OCI-LY7 (cell line): ENCODE measurements at regions not wholly inside any gene's neighbourhood (a gene's known extent, or its start where the extent isn't known, plus 50 kb on each side); places are given as distances from the start of the nearest gene placed in this dataset.

ENCODE experiments used
- BruUV-seq: library from RNA; stranded (reverse); fragments of 400-500 nt; replicated peaks from 2 replicates; lab custom pipeline; 2021; lab: Mats Ljungman, UMichigan
- CTCF ChIA-PET: fragments of 300-600 bp; sonication (Branson Sonifier 250); formaldehyde crosslinking; loops from one replicate; lab custom pipeline; 2022; ENCODE audit warnings: antibody characterized with exemption; ENCODE audit not compliant: unreplicated experiment; lab: Charles Lee
- POLR2A ChIA-PET: fragments of 300-600 bp; sonication (Branson Sonifier 250); formaldehyde crosslinking; loops from one replicate; lab custom pipeline; 2022; ENCODE audit warnings: antibody characterized with exemption; lab: Charles Lee
- DNase-seq: peaks from one replicate; pipeline ENCODE4 v3.0.0-alpha.2; 2015; ENCODE audit warnings: low spot score
- H2AFZ ChIP-seq: fragments of 200-600 bp; sonication (generic), shearing (Covaris generic); 2 replicates; pipeline ENCODE4 v1.6.1; 2014; ENCODE audit warnings: mild to moderate bottlenecking, antibody characterized with exemption, low read length, moderate library complexity
- H3K27ac ChIP-seq: fragments of 200-600 bp; sonication (generic); 2 replicates; pipeline ENCODE4 v1.5.1; 2014; ENCODE audit warnings: mixed run types, low read depth, mild to moderate bottlenecking, moderate library complexity, low read length, inconsistent platforms; ENCODE audit not compliant: poor library complexity, severe bottlenecking
- H3K36me3 ChIP-seq: fragments of 200-600 bp; sonication (generic); 2 replicates; pipeline ENCODE4 v1.6.1; 2014; ENCODE audit warnings: mild to moderate bottlenecking, antibody characterized with exemption, low read length, moderate library complexity, mixed read lengths; ENCODE audit not compliant: insufficient read depth
- H3K4me1 ChIP-seq: fragments of 200-600 bp; sonication (generic); 2 replicates; pipeline ENCODE4 v1.5.1; 2014; ENCODE audit warnings: mild to moderate bottlenecking, low read length; ENCODE audit not compliant: insufficient read depth, poor library complexity, severe bottlenecking
- H3K4me2 ChIP-seq: fragments of 200-600 bp; sonication (generic); 2 replicates; pipeline ENCODE4 v1.6.1; 2014; ENCODE audit warnings: mild to moderate bottlenecking, low read length
- H3K4me3 ChIP-seq: fragments of 200-600 bp; sonication (generic); 2 replicates; pipeline ENCODE4 v1.5.1; 2014; ENCODE audit warnings: mild to moderate bottlenecking, low read depth, low read length; ENCODE audit not compliant: poor library complexity, severe bottlenecking
- H3K79me2 ChIP-seq: fragments of 200-600 bp; sonication (generic); 2 replicates; pipeline ENCODE4 v1.6.1; 2016; ENCODE audit warnings: low read depth, mild to moderate bottlenecking, low read length, moderate library complexity, mixed read lengths; ENCODE audit not compliant: insufficient read depth
- H3K9me2 ChIP-seq: fragments of 200-600 bp; sonication (generic); 2 replicates; pipeline ENCODE4 v1.6.1; 2016; ENCODE audit warnings: mild to moderate bottlenecking, low read length, mixed read lengths; ENCODE audit not compliant: insufficient read depth
- H3K9me3 ChIP-seq: fragments of 200-600 bp; sonication (generic); 2 replicates; pipeline ENCODE4 v1.6.1; 2014; ENCODE audit warnings: mild to moderate bottlenecking, mixed run types, low read length, mixed read lengths
- H4K20me1 ChIP-seq: fragments of 200-600 bp; sonication (generic); 2 replicates; pipeline ENCODE4 v1.6.1; 2014; ENCODE audit warnings: mild to moderate bottlenecking, antibody characterized with exemption, low read length, moderate library complexity, mixed read lengths; ENCODE audit not compliant: insufficient read depth
- EZH2phosphoT487 ChIP-seq: fragments of 200-600 bp; sonication (generic); IDR thresholded peaks from 2 replicates; pipeline ENCODE4 v1.6.1; 2018; ENCODE audit warnings: low read depth, borderline replicate concordance, mild to moderate bottlenecking, mixed run types, antibody characterized with exemption, low read length, moderate library complexity, mixed read lengths
- intact Hi-C: fragments of 100-400 bp; cut with micrococcal nuclease; formaldehyde crosslinking; loops from one replicate; pipeline ENCODE4 v1.10.0; 2022; ENCODE audit not compliant: unreplicated experiment
- TF ChIP-seq, protein P1 (sequence below): fragments of 200-600 bp; sonication (generic); conservative IDR thresholded peaks from 2 replicates; pipeline ENCODE4 v1.5.1; 2014; ENCODE audit warnings: mild to moderate bottlenecking, antibody characterized with exemption, low read length, moderate library complexity, mixed read lengths

DNA sequence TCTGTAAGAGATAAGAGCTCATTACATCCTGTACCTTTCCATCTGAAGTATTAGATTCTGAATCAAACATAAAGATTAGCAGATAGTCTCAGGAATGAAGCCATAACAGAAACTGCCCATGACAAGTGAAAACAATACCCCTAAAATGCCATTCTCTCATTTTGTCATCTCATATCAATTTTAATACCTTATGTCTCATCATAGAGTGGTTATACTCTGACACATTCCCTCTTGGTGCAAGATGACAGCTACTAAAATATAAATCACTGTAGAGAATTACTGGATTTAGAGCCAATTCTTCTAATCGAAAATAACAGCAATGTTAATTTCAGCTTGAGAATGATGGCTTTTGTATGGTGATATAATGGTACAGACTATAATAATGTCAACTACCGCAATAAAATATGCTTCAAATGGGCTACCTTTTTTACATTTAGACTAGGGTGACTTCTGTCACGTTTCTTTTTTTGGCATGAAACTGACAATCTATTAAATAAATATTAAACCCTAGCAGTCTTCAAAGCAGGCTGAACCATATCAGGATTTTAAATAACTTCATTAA is 125.1 kb upstream of the ITGA4 start:
- H3K9me3 ChIP-seq = peaks cover 11% of the 10 kb centered on the region; the same call in 1 of the 2 replicates
- POLR2A ChIA-PET = interaction anchor here (0.9 to 24.2 kb wide), 4 partner anchors 11 to 82 kb away, joined by 3 to 261 read pairs (median 8); no protein-coding TSS in a partner anchor
- BruUV-seq = no TSS peak
- no peak for TF ChIP-seq EZH2phosphoT487
- TF ChIP-seq, protein P1, sequence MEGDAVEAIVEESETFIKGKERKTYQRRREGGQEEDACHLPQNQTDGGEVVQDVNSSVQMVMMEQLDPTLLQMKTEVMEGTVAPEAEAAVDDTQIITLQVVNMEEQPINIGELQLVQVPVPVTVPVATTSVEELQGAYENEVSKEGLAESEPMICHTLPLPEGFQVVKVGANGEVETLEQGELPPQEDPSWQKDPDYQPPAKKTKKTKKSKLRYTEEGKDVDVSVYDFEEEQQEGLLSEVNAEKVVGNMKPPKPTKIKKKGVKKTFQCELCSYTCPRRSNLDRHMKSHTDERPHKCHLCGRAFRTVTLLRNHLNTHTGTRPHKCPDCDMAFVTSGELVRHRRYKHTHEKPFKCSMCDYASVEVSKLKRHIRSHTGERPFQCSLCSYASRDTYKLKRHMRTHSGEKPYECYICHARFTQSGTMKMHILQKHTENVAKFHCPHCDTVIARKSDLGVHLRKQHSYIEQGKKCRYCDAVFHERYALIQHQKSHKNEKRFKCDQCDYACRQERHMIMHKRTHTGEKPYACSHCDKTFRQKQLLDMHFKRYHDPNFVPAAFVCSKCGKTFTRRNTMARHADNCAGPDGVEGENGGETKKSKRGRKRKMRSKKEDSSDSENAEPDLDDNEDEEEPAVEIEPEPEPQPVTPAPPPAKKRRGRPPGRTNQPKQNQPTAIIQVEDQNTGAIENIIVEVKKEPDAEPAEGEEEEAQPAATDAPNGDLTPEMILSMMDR = no peak
- H3K4me3 ChIP-seq = no peak overlapping the region
- no peaks in the 10 kb centered on the region for H3K36me3 ChIP-seq
- CTCF ChIA-PET = interaction anchor here (0.9 kb wide), 1 partner anchor 11 kb away, joined by 3 read pairs; no protein-coding TSS in a partner anchor
- H3K4me1 ChIP-seq = no peaks in the 10 kb centered on the region
- no peaks in the 10 kb centered on the region for H3K9me2 ChIP-seq
- H4K20me1 ChIP-seq = no peaks in the 10 kb centered on the region
- no peaks in the 10 kb centered on the region for H3K79me2 ChIP-seq
- DNase-seq = no peak
- no peak overlapping the region for H2AFZ ChIP-seq
- H3K27ac ChIP-seq = no peak overlapping the region
- no peak overlapping the region for H3K4me2 ChIP-seq
- intact Hi-C loops = no loop called here

DNA sequence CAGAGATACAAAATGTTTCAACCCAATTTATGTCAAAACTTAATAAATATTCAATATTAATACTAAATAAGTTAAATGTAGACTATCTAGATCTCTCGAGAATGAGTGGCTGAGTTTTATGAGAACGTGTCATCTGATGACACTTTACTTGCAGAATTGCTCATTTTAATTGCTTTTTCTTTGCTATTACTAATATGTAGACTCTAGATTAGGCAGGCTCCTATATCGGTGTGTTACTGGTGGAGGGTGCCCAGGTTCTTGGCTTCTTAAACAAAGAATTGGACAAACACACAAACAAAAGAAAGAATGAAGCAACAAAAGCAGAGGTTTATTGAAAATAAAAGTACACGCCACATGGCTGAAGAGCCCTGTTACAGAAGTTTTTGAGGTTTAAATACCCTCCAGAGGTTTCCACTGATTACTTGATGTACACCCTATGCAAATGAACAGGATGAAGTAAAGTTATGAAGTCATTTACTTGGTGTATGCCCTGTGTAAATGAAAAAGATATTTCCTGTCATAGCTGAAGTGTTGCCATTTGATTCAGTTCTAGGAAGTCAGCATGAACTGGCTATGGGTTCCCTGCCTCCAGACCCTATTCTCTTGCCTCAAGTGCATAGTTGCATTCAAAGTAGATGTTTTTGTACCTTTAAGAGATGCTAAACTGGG is 122.9 kb upstream of the ITGA4 start:
- Histone ChIP-seq H3K9me2 (no peaks in the 10 kb centered on the region), H2AFZ (no peak overlapping the region), H3K36me3 (no peaks in the 10 kb centered on the region), H3K27ac (no peak overlapping the region), H3K4me1 (no peaks in the 10 kb centered on the region), H3K9me3 (peaks cover 8% of the 10 kb centered on the region; the same call in 1 of the 2 replicates), H3K79me2 (no peaks in the 10 kb centered on the region), H3K4me2 (no peak overlapping the region), H3K4me3 (no peak overlapping the region), H4K20me1 (no peaks in the 10 kb centered on the region)
- no TSS peak for BruUV-seq
- DNase-seq = no peak
- CTCF ChIA-PET = no interaction called here
- TF ChIP-seq, protein P1 = no peak
- TF ChIP-seq EZH2phosphoT487 = no peak
- POLR2A ChIA-PET = interaction anchor here (0.7 to 24.2 kb wide), 4 partner anchors 8 to 123 kb away, joined by 3 to 261 read pairs (median 6); no protein-coding TSS in a partner anchor
- intact Hi-C loops = no loop called here

DNA sequence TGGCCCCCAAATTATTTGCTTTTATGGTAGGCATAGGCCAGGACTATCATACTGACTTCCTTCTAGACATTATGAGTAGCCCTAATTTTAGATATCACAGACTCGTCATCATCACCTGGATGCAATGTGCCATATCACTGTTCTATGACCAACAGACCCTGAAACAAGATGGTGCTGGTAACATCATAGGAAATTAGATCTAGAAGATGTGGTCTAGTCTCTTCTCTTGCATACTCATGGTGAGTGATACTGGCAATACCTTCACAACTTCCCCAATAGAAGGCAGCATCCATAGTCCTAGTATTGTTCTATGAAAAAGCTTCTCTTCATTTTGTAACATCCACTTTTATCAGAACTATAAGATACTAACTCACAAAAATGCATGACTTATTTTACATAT is 116.3 kb upstream of the ITGA4 start:
- H3K9me3 ChIP-seq = no peaks in the 10 kb centered on the region
- TF ChIP-seq, protein P1 = no peak
- no peak for TF ChIP-seq EZH2phosphoT487
- intact Hi-C loops = no loop called here
- H3K36me3 ChIP-seq = no peaks in the 10 kb centered on the region
- no peaks in the 10 kb centered on the region for H3K9me2 ChIP-seq
- BruUV-seq = no TSS peak
- H3K4me3 ChIP-seq = no peak overlapping the region
- H3K79me2 ChIP-seq = no peaks in the 10 kb centered on the region
- DNase-seq = no peak
- H3K27ac ChIP-seq = no peak overlapping the region
- ChIA-PET POLR2A (interaction anchor here (0.7 to 4.0 kb wide), 3 partner anchors 22 to 39 kb away, joined by 3 to 18 read pairs (median 4); no protein-coding TSS in a partner anchor), CTCF (no interaction called here)
- H2AFZ ChIP-seq = no peak overlapping the region
- no peak overlapping the region for H3K4me2 ChIP-seq
- no peaks in the 10 kb centered on the region for H4K20me1 ChIP-seq
- H3K4me1 ChIP-seq = no peaks in the 10 kb centered on the region
